Body of pancreas (tissue), 4 donors: ENCODE measurements at regions not wholly inside any gene's neighbourhood (a gene's known extent, or its start where the extent isn't known, plus 50 kb on each side); places are given as distances from the start of the nearest gene placed in this dataset.

Experiments
- ATAC-seq: fragments of 150-250 bp; one replicate; pipeline ENCODE4 v1.9.1; 2016
- DNase-seq, 4 donors: peaks; one replicate each; pipeline ENCODE4 v3.0.0-alpha.2; 2019
- H3K27ac ChIP-seq, 4 donors: fragments of 200-600 bp; sonication (generic); 1 replicate in 3 of 4; 2 replicates in 1 of 4; pipeline versions ENCODE4 v1.5.1 to v1.6.1; 2016 to 2019; ENCODE audit warnings: mild to moderate bottlenecking in 1 of 4, mixed read lengths in 1 of 4, moderate library complexity in 1 of 4
- H3K27me3 ChIP-seq, 2 donors: fragments of 200-600 bp; sonication (generic); one replicate each; pipeline ENCODE4 v1.6.0; 2016; ENCODE audit warnings: mild to moderate bottlenecking in 1 of 2
- H3K36me3 ChIP-seq, 2 donors: fragments of 200-600 bp; sonication (generic); replicated peaks in 1 of 2; 2 replicates each; pipeline ENCODE4 v1.5.1; 2016; ENCODE audit warnings: low read depth in 2 of 2; ENCODE audit not compliant: insufficient read depth in 1 of 2
- H3K4me1 ChIP-seq: fragments of 200-600 bp; sonication (generic); one replicate; pipeline ENCODE4 v1.6.0; 2016
- H3K4me3 ChIP-seq, 2 donors: fragments of 200-600 bp; sonication (generic); 1 replicate in 1 of 2; 2 replicates in 1 of 2; pipeline ENCODE4 v1.5.1; 2016 to 2019
- H3K9me3 ChIP-seq, 3 donors: fragments of 200-600 bp; sonication (generic); 1 replicate in 2 of 3; 2 replicates in 1 of 3; pipeline ENCODE4 v1.5.1; 2016
- POLR2A ChIP-seq, 3 donors: fragments of 450-650 bp; IDR thresholded peaks; one replicate each; pipeline ENCODE4 v1.6.1; 2016; ENCODE audit warnings: antibody characterized with exemption in 3 of 3, mild to moderate bottlenecking in 2 of 3
- WGBS, 2 donors: methylation state at CpG; one replicate each; pipeline ENCODE4 v1.1.5; 2017; 5-methylcytosine and 5-hydroxymethylcytosine counted together
- intact Hi-C: fragments of 100-400 bp; cut with DNase I; formaldehyde crosslinking; loops from one replicate; pipeline ENCODE4 v1.15.1; 2023
- TF ChIP-seq, protein P1 (sequence below), 7 experiments: fragments of 450-650 bp in 4 of 7; fragments of 200-600 bp in 3 of 7; sonication (generic) in 3 of 7; IDR thresholded peaks; one replicate each; pipeline ENCODE4 v1.5.1; 2016 to 2019; ENCODE audit warnings: antibody characterized with exemption in 7 of 7

DNA sequence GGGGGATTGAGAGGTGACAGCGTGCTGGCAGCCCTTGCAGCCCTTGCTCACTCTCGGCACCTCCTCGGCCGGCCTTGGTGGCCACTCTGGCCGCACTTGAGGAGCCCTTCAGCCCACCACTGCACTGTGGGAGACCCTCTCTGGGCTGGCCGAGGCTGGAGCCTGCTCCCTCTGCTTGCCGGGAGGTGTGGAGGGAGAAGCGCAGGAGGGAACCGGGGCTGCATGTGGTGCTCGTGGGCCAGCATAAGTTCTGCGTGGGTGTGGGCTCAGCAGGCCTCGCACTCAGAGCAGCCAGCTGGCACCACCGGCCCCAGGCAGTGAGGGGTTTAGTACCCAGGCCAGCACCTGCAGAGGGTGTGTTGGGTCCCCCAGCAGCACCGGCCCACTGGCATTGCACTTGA lies 912.2 kb upstream of the ADGRB3 start:
- 75 to 91% methylated on average over 4 to 14 of the region's 14 CpGs for WGBS, 2 donors
- ATAC-seq (no peak), DNase-seq (no peak)
- H3K27ac ChIP-seq: no peak overlapping the region
- H3K36me3 ChIP-seq: no peaks in the 10 kb centered on the region
- no peaks in the 10 kb centered on the region for H3K27me3 ChIP-seq
- TF ChIP-seq, protein P1, sequence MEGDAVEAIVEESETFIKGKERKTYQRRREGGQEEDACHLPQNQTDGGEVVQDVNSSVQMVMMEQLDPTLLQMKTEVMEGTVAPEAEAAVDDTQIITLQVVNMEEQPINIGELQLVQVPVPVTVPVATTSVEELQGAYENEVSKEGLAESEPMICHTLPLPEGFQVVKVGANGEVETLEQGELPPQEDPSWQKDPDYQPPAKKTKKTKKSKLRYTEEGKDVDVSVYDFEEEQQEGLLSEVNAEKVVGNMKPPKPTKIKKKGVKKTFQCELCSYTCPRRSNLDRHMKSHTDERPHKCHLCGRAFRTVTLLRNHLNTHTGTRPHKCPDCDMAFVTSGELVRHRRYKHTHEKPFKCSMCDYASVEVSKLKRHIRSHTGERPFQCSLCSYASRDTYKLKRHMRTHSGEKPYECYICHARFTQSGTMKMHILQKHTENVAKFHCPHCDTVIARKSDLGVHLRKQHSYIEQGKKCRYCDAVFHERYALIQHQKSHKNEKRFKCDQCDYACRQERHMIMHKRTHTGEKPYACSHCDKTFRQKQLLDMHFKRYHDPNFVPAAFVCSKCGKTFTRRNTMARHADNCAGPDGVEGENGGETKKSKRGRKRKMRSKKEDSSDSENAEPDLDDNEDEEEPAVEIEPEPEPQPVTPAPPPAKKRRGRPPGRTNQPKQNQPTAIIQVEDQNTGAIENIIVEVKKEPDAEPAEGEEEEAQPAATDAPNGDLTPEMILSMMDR (IDR thresholded peaks at IDR 0.05): no peak
- TF ChIP-seq POLR2A (IDR thresholded peaks at IDR 0.05): no peak
- H3K9me3 ChIP-seq: peaks cover 0 to 5% (median 0%) of the 10 kb centered on the region in 3 donors
- intact Hi-C loops: no loop called here
- no peaks in the 10 kb centered on the region for H3K4me1 ChIP-seq
- no peak overlapping the region for H3K4me3 ChIP-seq

DNA sequence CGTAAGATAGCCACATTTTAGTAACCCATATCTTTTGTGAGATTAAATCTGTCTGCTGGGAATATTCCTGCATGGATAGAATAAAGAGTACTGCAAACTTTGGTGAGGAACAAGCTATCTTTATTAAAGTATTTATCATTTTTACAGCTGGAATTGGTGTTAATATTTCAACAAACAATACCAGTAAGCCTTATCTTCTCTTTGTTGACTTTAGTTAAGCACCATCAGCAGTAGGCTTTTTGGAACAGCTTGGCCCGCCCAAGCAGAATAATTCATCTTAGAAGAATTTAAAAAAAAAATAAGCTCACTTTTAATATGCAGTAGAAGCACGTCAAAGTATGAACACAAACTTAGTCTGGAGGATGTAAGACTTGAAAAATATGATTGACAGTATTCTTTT lies 917.8 kb upstream of the ADGRB3 start:
- intact Hi-C loops: no loop called here
- Histone ChIP-seq H3K4me3 (no peak overlapping the region), H3K36me3 (no peaks in the 10 kb centered on the region), H3K9me3 (no peaks in the 10 kb centered on the region), H3K27ac (no peak overlapping the region), H3K27me3 (no peaks in the 10 kb centered on the region), H3K4me1 (no peaks in the 10 kb centered on the region)
- ATAC-seq (no peak), DNase-seq (no peak)
- WGBS, 2 donors: 13 to 16% methylated on average over 3 of the region's 3 CpGs
- TF ChIP-seq, protein P1 (IDR thresholded peaks at IDR 0.05): no peak
- TF ChIP-seq POLR2A (IDR thresholded peaks at IDR 0.05): no peak

DNA sequence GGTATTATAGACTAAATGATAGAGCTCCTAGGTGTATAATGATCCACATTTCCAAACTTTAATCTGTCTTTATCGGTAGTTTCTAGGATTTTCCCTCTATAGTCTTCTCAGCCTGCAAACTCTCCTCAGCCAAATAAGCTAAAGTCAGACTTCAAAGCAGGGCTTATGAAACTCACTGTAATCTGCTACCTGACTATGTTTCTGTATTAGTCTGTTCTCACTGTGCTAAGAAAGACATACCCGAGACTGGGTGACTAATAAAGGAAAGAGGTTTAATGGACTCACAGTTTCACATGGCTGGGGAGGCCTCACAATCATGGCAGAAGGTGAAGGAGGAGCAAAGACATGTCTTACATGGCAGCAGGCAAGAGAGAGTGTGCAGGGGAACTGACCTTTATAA lies 928.7 kb upstream of the ADGRB3 start:
- Histone ChIP-seq H3K36me3 (no peaks in the 10 kb centered on the region), H3K4me3 (no peak overlapping the region), H3K9me3 (no peaks in the 10 kb centered on the region), H3K27me3 (no peaks in the 10 kb centered on the region), H3K4me1 (no peaks in the 10 kb centered on the region), H3K27ac (no peak overlapping the region)
- intact Hi-C loops: no loop called here
- DNase-seq (no peak), ATAC-seq (no peak)
- WGBS, 2 donors: 59 to 69% methylated on average over 2 of the region's 2 CpGs
- no peak for TF ChIP-seq POLR2A (IDR thresholded peaks at IDR 0.05)
- TF ChIP-seq, protein P1 (IDR thresholded peaks at IDR 0.05): no peak

- Histone ChIP-seq H3K9me3 (no peaks in the 10 kb centered on the region), H3K36me3 (no peaks in the 10 kb centered on the region), H3K4me1 (no peaks in the 10 kb centered on the region), H3K4me3 (no peak overlapping the region), H3K27me3 (no peaks in the 10 kb centered on the region), H3K27ac (no peak overlapping the region)
- intact Hi-C loops: no loop called here
- WGBS, 2 donors: 24 to 31% methylated on average over 4 of the region's 4 CpGs
- ATAC-seq (no peak), DNase-seq (no peak)
- TF ChIP-seq, protein P1 (IDR thresholded peaks at IDR 0.05): no peak
- TF ChIP-seq POLR2A (IDR thresholded peaks at IDR 0.05): no peak
These were observed 936.5 kb upstream of the ADGRB3 start for GRCh38 chr6:67698534-67698933.

DNA sequence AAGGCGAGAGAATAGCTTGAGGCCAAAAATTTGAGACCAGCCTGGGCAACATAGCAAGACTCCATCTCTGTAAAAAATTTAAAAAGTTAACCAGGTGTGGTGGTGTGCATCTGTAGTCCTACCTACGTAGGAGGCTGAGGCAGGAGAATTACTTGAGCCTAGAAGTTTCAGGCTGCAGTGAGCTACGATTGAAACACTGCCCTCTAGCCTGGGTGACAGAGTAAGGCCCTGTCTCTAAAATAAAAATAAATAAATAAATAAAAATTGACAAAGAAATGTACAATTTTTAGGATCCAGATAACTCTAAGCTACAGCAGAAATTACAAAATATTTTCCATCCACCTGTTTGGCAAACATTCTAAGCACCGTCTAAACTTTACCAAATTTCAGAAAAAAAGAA lies 941.0 kb upstream of the ADGRB3 start:
- H3K4me1 ChIP-seq: no peaks in the 10 kb centered on the region
- no peak overlapping the region for H3K27ac ChIP-seq
- H3K4me3 ChIP-seq: no peak overlapping the region
- no peak for ATAC-seq
- TF ChIP-seq, protein P1 (IDR thresholded peaks at IDR 0.05): no peak
- TF ChIP-seq POLR2A (IDR thresholded peaks at IDR 0.05): no peak
- WGBS, 2 donors: 57 to 67% methylated on average over 4 of the region's 4 CpGs
- H3K27me3 ChIP-seq: no peaks in the 10 kb centered on the region
- intact Hi-C loops: no loop called here
- DNase-seq: no peak
- H3K9me3 ChIP-seq: no peaks in the 10 kb centered on the region
- no peaks in the 10 kb centered on the region for H3K36me3 ChIP-seq
